ENCODE measurements at regions not wholly inside any gene's neighbourhood (a gene's known extent, or its start where the extent isn't known, plus 50 kb on each side); places are given as distances from the start of the nearest gene placed in this dataset.

GRCh38 chr2:70036290-70036689 is 51.0 kb upstream of the PCBP1 start:
- Histone ChIP-seq H2AFZ (ENCODE audit: low read length) (no peak overlapping the region), H4K20me1 (ENCODE audit: insufficient read depth, low read length) (no peaks in the 10 kb centered on the region), H3K4me3 (ENCODE audit: low read length) (no peak overlapping the region), H3K9me3 (replicated peaks; ENCODE audit: insufficient read depth, low read length) (no peaks in the 10 kb centered on the region), H3K9me2 (replicated peaks; ENCODE audit: insufficient read depth, low read length) (no peaks in the 10 kb centered on the region), H3K4me1 (ENCODE audit: low read length) (no peaks in the 10 kb centered on the region), H3K27me3 (replicated peaks; ENCODE audit: insufficient read depth, low read length) (no peaks in the 10 kb centered on the region), H3F3A (ENCODE audit: insufficient read depth, low read length) (peaks cover 3% of the 10 kb centered on the region; the same call in 1 of the 2 replicates), H3K4me2 (ENCODE audit: low read depth, low read length) (no peak overlapping the region), H3K36me3 (replicated peaks; ENCODE audit: insufficient read depth, low read length) (no peaks in the 10 kb centered on the region), H3K79me2 (ENCODE audit: low read length) (no peaks in the 10 kb centered on the region), H3K9ac (ENCODE audit: low read length) (no peak overlapping the region), H3K27ac (ENCODE audit: low read length) (no peak overlapping the region)
- no peak for DNase-seq
- TF ChIP-seq EZH2 (optimal IDR thresholded peaks at IDR 0.05; ENCODE audit: low read depth, low read length) (no peak), EZH2phosphoT487 (IDR thresholded peaks at IDR 0.05; ENCODE audit: low read length) (no peak)
- TF ChIP-seq, protein P1, sequence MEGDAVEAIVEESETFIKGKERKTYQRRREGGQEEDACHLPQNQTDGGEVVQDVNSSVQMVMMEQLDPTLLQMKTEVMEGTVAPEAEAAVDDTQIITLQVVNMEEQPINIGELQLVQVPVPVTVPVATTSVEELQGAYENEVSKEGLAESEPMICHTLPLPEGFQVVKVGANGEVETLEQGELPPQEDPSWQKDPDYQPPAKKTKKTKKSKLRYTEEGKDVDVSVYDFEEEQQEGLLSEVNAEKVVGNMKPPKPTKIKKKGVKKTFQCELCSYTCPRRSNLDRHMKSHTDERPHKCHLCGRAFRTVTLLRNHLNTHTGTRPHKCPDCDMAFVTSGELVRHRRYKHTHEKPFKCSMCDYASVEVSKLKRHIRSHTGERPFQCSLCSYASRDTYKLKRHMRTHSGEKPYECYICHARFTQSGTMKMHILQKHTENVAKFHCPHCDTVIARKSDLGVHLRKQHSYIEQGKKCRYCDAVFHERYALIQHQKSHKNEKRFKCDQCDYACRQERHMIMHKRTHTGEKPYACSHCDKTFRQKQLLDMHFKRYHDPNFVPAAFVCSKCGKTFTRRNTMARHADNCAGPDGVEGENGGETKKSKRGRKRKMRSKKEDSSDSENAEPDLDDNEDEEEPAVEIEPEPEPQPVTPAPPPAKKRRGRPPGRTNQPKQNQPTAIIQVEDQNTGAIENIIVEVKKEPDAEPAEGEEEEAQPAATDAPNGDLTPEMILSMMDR (IDR thresholded peaks at IDR 0.05; ENCODE audit: low read length) = no peak

- H3F3A ChIP-seq (ENCODE audit: insufficient read depth, low read length) = peaks cover 3% of the 10 kb centered on the region; the same call in 1 of the 2 replicates
- H2AFZ ChIP-seq (ENCODE audit: low read length) = no peak overlapping the region
- H3K9me2 ChIP-seq (replicated peaks; ENCODE audit: insufficient read depth, low read length) = no peaks in the 10 kb centered on the region
- no peak for DNase-seq
- H3K9me3 ChIP-seq (replicated peaks; ENCODE audit: insufficient read depth, low read length) = no peaks in the 10 kb centered on the region
- H3K27ac ChIP-seq (ENCODE audit: low read length) = no peak overlapping the region
- no peaks in the 10 kb centered on the region for H3K36me3 ChIP-seq (replicated peaks; ENCODE audit: insufficient read depth, low read length)
- H3K79me2 ChIP-seq (ENCODE audit: low read length) = no peaks in the 10 kb centered on the region
- H3K9ac ChIP-seq (ENCODE audit: low read length) = no peak overlapping the region
- no peaks in the 10 kb centered on the region for H3K4me1 ChIP-seq (ENCODE audit: low read length)
- TF ChIP-seq EZH2phosphoT487 (IDR thresholded peaks at IDR 0.05; ENCODE audit: low read length) (no peak), EZH2 (optimal IDR thresholded peaks at IDR 0.05; ENCODE audit: low read depth, low read length) (no peak)
- TF ChIP-seq, protein P1 (IDR thresholded peaks at IDR 0.05; ENCODE audit: low read length) = no peak
- no peaks in the 10 kb centered on the region for H4K20me1 ChIP-seq (ENCODE audit: insufficient read depth, low read length)
- no peaks in the 10 kb centered on the region for H3K27me3 ChIP-seq (replicated peaks; ENCODE audit: insufficient read depth, low read length)
- H3K4me2 ChIP-seq (ENCODE audit: low read depth, low read length) = no peak overlapping the region
- no peak overlapping the region for H3K4me3 ChIP-seq (ENCODE audit: low read length)
These were observed 51.9 kb upstream of the PCBP1 start for GRCh38 chr2:70035344-70035844.

DNA sequence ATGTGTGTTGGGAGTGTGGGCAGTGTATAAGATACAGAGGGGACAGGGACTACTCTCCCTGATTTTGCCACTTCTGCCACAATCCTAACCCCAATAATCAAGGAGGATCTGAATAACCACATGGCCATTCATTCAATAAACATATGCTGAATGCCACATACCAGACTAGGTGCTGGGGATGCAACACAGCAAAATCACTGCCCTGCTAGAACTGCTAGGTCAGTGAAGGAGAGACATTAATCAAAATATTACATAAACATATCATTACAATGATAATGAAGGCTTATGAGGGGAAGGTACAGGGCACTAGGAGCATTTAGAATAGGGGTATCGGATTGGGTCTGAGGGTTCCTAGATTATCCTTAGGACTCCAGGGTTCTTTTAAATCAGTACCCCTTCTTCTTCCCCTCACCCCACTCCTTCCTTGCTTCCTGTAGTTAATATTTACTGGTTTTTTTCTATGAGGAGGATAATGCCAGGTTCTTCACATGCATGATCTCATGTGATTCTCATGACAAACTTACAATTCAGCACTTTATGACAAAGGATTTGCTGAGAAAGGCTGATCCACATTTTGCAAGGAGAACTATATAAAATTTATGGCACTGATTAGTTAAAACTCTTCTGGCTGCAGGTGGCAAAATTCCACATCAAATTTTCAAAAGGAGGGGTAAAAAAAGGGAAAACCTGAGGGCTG is 56.4 kb upstream of the PCBP1 start:
- no peak overlapping the region for H3K4me3 ChIP-seq (ENCODE audit: low read length)
- TF ChIP-seq EZH2phosphoT487 (IDR thresholded peaks at IDR 0.05; ENCODE audit: low read length) (no peak), EZH2 (optimal IDR thresholded peaks at IDR 0.05; ENCODE audit: low read depth, low read length) (no peak)
- TF ChIP-seq, protein P1 (IDR thresholded peaks at IDR 0.05; ENCODE audit: low read length) = no peak
- peaks cover 5% of the 10 kb centered on the region; the same call in 1 of the 2 replicates for H3F3A ChIP-seq (ENCODE audit: insufficient read depth, low read length)
- no peaks in the 10 kb centered on the region for H4K20me1 ChIP-seq (ENCODE audit: insufficient read depth, low read length)
- H3K27ac ChIP-seq (ENCODE audit: low read length) = no peak overlapping the region
- H3K27me3 ChIP-seq (replicated peaks; ENCODE audit: insufficient read depth, low read length) = no peaks in the 10 kb centered on the region
- H3K9me2 ChIP-seq (replicated peaks; ENCODE audit: insufficient read depth, low read length) = no peaks in the 10 kb centered on the region
- H2AFZ ChIP-seq (ENCODE audit: low read length) = no peak overlapping the region
- H3K9ac ChIP-seq (ENCODE audit: low read length) = no peak overlapping the region
- no peak for DNase-seq
- no peak overlapping the region for H3K4me2 ChIP-seq (ENCODE audit: low read depth, low read length)
- H3K9me3 ChIP-seq (replicated peaks; ENCODE audit: insufficient read depth, low read length) = no peaks in the 10 kb centered on the region
- no peaks in the 10 kb centered on the region for H3K36me3 ChIP-seq (replicated peaks; ENCODE audit: insufficient read depth, low read length)
- H3K79me2 ChIP-seq (ENCODE audit: low read length) = no peaks in the 10 kb centered on the region
- H3K4me1 ChIP-seq (ENCODE audit: low read length) = peaks cover 10% of the 10 kb centered on the region
